Epithelial cell of proximal tubule (primary cell): ENCODE measurements at regions not wholly inside any gene's neighbourhood (a gene's known extent, or its start where the extent isn't known, plus 50 kb on each side); places are given as distances from the start of the nearest gene placed in this dataset.

Experiments
- DNase-seq: peaks from one replicate; pipeline ENCODE4 v3.0.0-alpha.2; 2011; ENCODE audit warnings: low read depth
- H3K4me3 ChIP-seq: 2 replicates; pipeline ENCODE4 v1.5.1; 2011; ENCODE audit warnings: low read depth, mild to moderate bottlenecking, low read length
- TF ChIP-seq, protein P1 (sequence below): conservative IDR thresholded peaks from 2 replicates; pipeline ENCODE4 v1.5.1; 2012; ENCODE audit warnings: low read depth, mild to moderate bottlenecking, low read length

DNA sequence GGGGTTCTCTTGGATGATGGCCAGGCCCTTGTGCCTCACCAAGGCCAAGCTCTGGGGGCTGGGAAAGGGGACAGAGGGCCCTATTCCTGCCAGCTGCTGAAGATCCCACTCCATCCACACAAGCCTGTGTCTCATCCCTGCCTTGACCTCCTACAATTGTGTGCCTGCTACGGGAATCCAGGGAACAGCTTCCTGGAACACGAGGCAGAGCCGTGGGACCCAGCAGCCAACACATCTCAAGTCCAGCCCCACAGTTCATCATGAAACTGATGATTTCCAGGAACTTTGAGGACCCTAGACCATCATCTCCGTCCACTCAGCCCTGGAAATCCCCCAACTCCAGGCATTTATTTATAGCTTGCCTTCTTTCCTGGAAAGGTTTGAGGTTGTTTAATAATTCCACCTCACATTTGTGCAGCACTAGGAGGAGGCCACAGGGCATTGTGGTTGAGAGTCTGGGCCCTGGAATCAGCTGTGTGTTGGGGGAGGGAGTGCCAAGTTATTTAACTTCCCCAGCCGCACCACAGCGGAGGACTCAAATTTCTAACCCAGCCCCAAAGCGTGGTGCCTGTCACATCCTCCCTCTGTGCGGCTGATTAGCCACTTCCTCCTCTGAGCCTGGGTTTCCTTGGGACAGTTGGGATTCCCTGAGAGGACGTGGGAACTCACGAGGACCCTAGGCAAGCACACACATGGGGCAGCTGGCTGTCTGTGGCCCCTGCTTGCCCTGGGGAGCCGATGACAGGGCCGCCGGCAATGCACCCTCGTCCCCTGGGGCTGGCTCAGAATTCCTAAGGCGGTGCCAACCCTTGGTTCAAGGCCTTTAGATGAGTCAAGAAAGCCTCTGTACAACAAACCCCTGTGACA, 58.2 kb upstream of the GGTA1 start:
- TF ChIP-seq, protein P1, sequence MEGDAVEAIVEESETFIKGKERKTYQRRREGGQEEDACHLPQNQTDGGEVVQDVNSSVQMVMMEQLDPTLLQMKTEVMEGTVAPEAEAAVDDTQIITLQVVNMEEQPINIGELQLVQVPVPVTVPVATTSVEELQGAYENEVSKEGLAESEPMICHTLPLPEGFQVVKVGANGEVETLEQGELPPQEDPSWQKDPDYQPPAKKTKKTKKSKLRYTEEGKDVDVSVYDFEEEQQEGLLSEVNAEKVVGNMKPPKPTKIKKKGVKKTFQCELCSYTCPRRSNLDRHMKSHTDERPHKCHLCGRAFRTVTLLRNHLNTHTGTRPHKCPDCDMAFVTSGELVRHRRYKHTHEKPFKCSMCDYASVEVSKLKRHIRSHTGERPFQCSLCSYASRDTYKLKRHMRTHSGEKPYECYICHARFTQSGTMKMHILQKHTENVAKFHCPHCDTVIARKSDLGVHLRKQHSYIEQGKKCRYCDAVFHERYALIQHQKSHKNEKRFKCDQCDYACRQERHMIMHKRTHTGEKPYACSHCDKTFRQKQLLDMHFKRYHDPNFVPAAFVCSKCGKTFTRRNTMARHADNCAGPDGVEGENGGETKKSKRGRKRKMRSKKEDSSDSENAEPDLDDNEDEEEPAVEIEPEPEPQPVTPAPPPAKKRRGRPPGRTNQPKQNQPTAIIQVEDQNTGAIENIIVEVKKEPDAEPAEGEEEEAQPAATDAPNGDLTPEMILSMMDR = no peak
- no peak for DNase-seq
- H3K4me3 ChIP-seq = no peak overlapping the region

- TF ChIP-seq, protein P1 = no peak
- no peak overlapping the region for H3K4me3 ChIP-seq
- no peak for DNase-seq
Measured at GRCh38 chr9:121558473-121558872, 58.8 kb upstream of the GGTA1 start.

GRCh38 chr9:121559183-121559582, 59.5 kb upstream of the GGTA1 start:
- no peak for DNase-seq

GRCh38 chr9:121560921-121561320, 61.3 kb upstream of the GGTA1 start:
- H3K4me3 ChIP-seq = no peak overlapping the region
- no peak for DNase-seq
- TF ChIP-seq, protein P1 = no peak

More at GRCh38 chr9:121559183-121559582, 59.5 kb upstream of the GGTA1 start:
- no peak overlapping the region for H3K4me3 ChIP-seq
- TF ChIP-seq, protein P1 = no peak

- no peak for DNase-seq
- TF ChIP-seq, protein P1 = peak; percentile 22
Measured at GRCh38 chr9:121561385-121562222, 62.0 kb upstream of the GGTA1 start.

DNA sequence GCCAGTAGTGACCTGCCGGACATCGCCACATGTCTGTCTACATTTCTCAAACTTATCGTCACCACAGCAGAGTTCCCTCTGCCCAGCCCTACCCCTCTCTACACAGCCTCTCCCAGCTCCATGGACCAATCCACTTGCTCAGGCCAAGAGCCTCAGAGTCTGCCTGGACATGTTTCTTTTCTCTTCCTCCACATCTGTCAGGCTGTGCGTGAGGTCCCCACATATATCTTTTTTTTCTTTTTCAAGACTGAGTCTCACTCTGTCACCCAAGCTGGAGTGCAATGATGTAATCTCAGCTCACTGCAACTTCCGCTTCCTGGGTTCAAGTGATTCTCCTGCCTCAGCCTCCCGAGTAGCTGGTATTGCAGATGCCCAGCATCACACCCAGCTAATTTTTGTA, 62.7 kb upstream of the GGTA1 start:
- H3K4me3 ChIP-seq = no peak overlapping the region
- TF ChIP-seq, protein P1 = no peak
- DNase-seq = no peak

More at GRCh38 chr9:121561385-121562222, 62.0 kb upstream of the GGTA1 start:
- no peak overlapping the region for H3K4me3 ChIP-seq
